GM23338 (cell line): ENCODE measurements at regions not wholly inside any gene's neighbourhood (a gene's known extent, or its start where the extent isn't known, plus 50 kb on each side); places are given as distances from the start of the nearest gene placed in this dataset.
A peak's percentile ranks its signal among the peaks of the same experiment; 100 is the strongest.

Source experiments
- ATAC-seq: fragments of 200-7000 bp; cut with Tn5 transposase; 3 replicates; pipeline ENCODE4 v1.9.1; 2020
- DNase-seq: peaks from one replicate; pipeline ENCODE4 v3.0.0-alpha.2; 2015; ENCODE audit warnings: low spot score
- H2AFZ ChIP-seq: fragments of 200-600 bp; sonication (generic); 2 replicates; pipeline ENCODE4 v1.8.0; 2016; ENCODE audit warnings: antibody characterized with exemption, mild to moderate bottlenecking, moderate library complexity
- H3F3A ChIP-seq: fragments of 200-600 bp; sonication (generic); replicated peaks from 2 replicates; pipeline ENCODE4 v1.8.0; 2017; ENCODE audit warnings: antibody characterized with exemption, mixed run types, low read depth
- H3K27ac ChIP-seq: fragments of 200-600 bp; sonication (generic); 2 replicates; pipeline ENCODE4 v1.6.1; 2016; ENCODE audit warnings: low read depth
- H3K27me3 ChIP-seq: fragments of 200-600 bp; sonication (generic); 2 replicates; pipeline ENCODE4 v1.8.0; 2016; ENCODE audit warnings: mild to moderate bottlenecking, mixed run types, moderate library complexity; ENCODE audit not compliant: insufficient read depth
- H3K36me3 ChIP-seq: fragments of 200-600 bp; sonication (generic); 2 replicates; pipeline ENCODE4 v1.8.0; 2016; ENCODE audit warnings: mild to moderate bottlenecking; ENCODE audit not compliant: insufficient read depth
- H3K4me1 ChIP-seq: fragments of 200-600 bp; sonication (generic); 2 replicates; pipeline ENCODE4 v1.8.0; 2016; ENCODE audit warnings: mild to moderate bottlenecking, moderate library complexity; ENCODE audit not compliant: insufficient read depth
- H3K4me2 ChIP-seq: fragments of 200-600 bp; sonication (generic); 2 replicates; pipeline ENCODE4 v1.7.1; 2017; ENCODE audit warnings: mixed run types
- H3K4me3 ChIP-seq: fragments of 200-600 bp; sonication (generic); 2 replicates; pipeline ENCODE4 v1.6.1; 2016; ENCODE audit warnings: mixed run types
- H3K79me2 ChIP-seq: fragments of 200-600 bp; sonication (generic); replicated peaks from 2 replicates; pipeline ENCODE4 v1.8.0; 2017; ENCODE audit warnings: mild to moderate bottlenecking; ENCODE audit not compliant: insufficient read depth
- H3K9me2 ChIP-seq: fragments of 200-600 bp; sonication (generic); 2 replicates; pipeline ENCODE4 v1.8.0; 2017; ENCODE audit not compliant: insufficient read depth
- H4K20me1 ChIP-seq: fragments of 200-600 bp; sonication (generic); replicated peaks from 2 replicates; pipeline ENCODE4 v1.8.0; 2017; ENCODE audit warnings: mild to moderate bottlenecking; ENCODE audit not compliant: insufficient read depth
- H3K27ac Mint-ChIP-seq: 2 replicates; pipeline ENCODE4 v1.8.0; 2020; ENCODE audit warnings: inconsistent platforms, mild to moderate bottlenecking, moderate library complexity, mixed read lengths
- H3K27me3 Mint-ChIP-seq: 3 replicates; pipeline ENCODE4 v1.8.0; 2022; ENCODE audit warnings: low read depth, mild to moderate bottlenecking, moderate library complexity, mixed read lengths, inconsistent platforms; ENCODE audit not compliant: insufficient read depth, poor library complexity
- H3K36me3 Mint-ChIP-seq: 3 replicates; pipeline ENCODE4 v1.8.0; 2021; ENCODE audit warnings: low read depth, mild to moderate bottlenecking, inconsistent platforms, moderate library complexity, mixed read lengths
- H3K4me1 Mint-ChIP-seq: 3 replicates; pipeline ENCODE4 v1.8.0; 2020; ENCODE audit warnings: mild to moderate bottlenecking, inconsistent platforms, mixed read lengths
- H3K4me3 Mint-ChIP-seq: 3 replicates; pipeline ENCODE4 v1.8.0; 2021; ENCODE audit warnings: moderate library complexity, mild to moderate bottlenecking, inconsistent platforms, mixed read lengths
- H3K9me3 Mint-ChIP-seq: 3 replicates; pipeline ENCODE4 v1.8.0; 2020; ENCODE audit warnings: moderate library complexity, mild to moderate bottlenecking, inconsistent platforms, mixed read lengths
- EZH2 ChIP-seq: fragments of 200-600 bp; sonication (generic); IDR thresholded peaks from one replicate; pipeline ENCODE4 v1.8.0; 2017; ENCODE audit warnings: antibody characterized with exemption, mild to moderate bottlenecking, low read depth; ENCODE audit not compliant: unreplicated experiment
- NANOG ChIP-seq: IDR thresholded peaks from 2 replicates; pipeline ENCODE4 v1.6.1; 2016; ENCODE audit warnings: antibody characterized with exemption, borderline replicate concordance
- POLR2AphosphoS5 ChIP-seq: IDR thresholded peaks from 2 replicates; pipeline ENCODE4 v1.6.1; 2016; ENCODE audit warnings: antibody characterized with exemption, low read depth
- STAT1 ChIP-seq: IDR thresholded peaks from one replicate; pipeline ENCODE4 v1.6.1; 2016; ENCODE audit warnings: antibody characterized with exemption; ENCODE audit not compliant: unreplicated experiment
- ZNF331 ChIP-seq: fragments of 250-450 bp; sonication (Bioruptor Pico); IDR thresholded peaks from 2 replicates; pipeline ENCODE4 v1.5.0; 2020; ENCODE audit warnings: low read depth, mild to moderate bottlenecking, moderate library complexity
- TF ChIP-seq, protein P1 (sequence below): fragments of 250-450 bp; sonication (Bioruptor Pico); IDR thresholded peaks from 2 replicates; pipeline ENCODE4 v1.5.0; 2020; ENCODE audit warnings: mild to moderate bottlenecking, moderate library complexity
- TF ChIP-seq, protein P2 (sequence below): IDR thresholded peaks from 2 replicates; pipeline ENCODE4 v1.6.1; 2016; ENCODE audit warnings: antibody characterized with exemption
- TF ChIP-seq, protein P3 (sequence below), 2 experiments: fragments of 200-600 bp in 1 of 2; sonication (generic) in 1 of 2; conservative IDR thresholded peaks; 2 replicates each; pipeline versions ENCODE4 v1.5.1 to v1.6.1; 2016 to 2017; ENCODE audit warnings: antibody characterized with exemption in 2 of 2, low read depth in 2 of 2, mild to moderate bottlenecking in 2 of 2, moderate library complexity in 1 of 2

DNA sequence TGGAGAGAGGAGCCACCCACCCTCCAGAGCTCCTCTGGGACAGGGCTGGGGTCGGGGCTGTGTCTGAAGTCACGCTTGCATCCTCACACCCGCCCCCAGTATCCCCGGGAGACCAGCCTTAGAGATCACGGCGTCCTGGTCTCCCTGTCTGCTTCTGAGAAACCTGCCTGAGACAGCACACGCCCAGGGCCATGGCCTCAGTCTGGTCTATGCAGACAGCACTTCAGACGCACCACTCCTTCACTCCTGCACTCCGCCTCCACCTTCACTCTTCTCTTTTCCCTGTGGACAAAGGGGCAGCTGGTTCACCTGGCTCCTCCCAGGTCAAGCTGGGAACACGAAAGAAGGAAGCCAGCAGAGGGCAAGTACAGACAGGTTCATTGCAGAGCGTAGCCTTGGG is 248.0 kb upstream of the GSE1 start:
- Histone ChIP-seq H3K27ac (no peak overlapping the region), H3K4me1 (no peaks in the 10 kb centered on the region; the same call in 1 of the 2 replicates), H3K79me2 (no peaks in the 10 kb centered on the region), H3K9me2 (no peaks in the 10 kb centered on the region), H3K4me2 (no peak overlapping the region), H4K20me1 (no peaks in the 10 kb centered on the region; the same call in 1 of the 2 replicates), H3K4me3 (no peak overlapping the region), H2AFZ (no peak overlapping the region), H3K27me3 (no peaks in the 10 kb centered on the region), H3K36me3 (no peaks in the 10 kb centered on the region), H3F3A (no peaks in the 10 kb centered on the region)
- Mint-ChIP-seq H3K27ac (no peak overlapping the region), H3K4me1 (peaks cover 21% of the 10 kb centered on the region), H3K4me3 (no peak overlapping the region; the same call in 2 of the 3 replicates), H3K9me3 (peaks cover 8% of the 10 kb centered on the region; the same call in 2 of the 3 replicates), H3K36me3 (peaks cover 13% of the 10 kb centered on the region), H3K27me3 (peaks cover 26% of the 10 kb centered on the region)
- peak; percentile 19 for ATAC-seq
- no peak for TF ChIP-seq ZNF331 (CRISPR knock-in tag)
- no peak for TF ChIP-seq STAT1
- DNase-seq, result no peak

DNA sequence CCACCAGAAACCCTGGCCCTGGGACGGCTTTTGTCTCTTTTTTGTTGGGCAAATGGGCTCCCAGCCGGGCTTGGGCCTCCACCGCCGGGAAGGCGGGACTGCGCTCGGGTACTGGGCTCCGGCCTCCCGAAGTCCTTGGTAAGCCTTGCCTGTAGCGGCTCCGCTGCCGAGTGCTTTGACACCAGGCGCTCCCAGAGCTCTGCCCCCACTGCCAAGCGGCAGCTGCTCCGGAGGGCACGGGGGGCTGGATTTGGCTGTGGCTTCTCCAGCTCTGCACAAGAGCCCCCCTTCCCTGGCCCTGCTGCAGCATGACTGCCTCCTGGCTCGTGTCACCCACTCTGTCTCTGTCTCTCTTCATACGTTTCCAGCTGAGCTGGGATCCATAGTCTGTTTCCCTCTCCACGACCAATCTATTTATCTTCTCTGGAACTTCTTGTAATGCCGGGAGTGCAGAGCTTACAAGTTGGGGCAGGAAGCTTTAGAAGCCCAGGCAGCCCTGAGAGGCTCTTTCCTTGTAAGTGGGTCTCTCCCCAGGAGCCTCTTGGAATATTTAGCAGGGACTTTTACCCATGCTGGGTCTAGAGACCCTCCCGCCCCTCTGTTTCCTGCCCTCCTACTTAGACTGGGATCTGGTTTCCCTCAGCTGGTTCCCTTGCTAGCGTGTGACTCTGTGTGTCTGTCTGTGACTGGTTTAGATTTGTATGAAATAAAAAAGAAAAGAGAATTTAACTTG is 246.9 kb upstream of the GSE1 start:
- H3K27me3 Mint-ChIP-seq, result peaks cover 28% of the 10 kb centered on the region
- peaks cover 13% of the 10 kb centered on the region for H3K36me3 Mint-ChIP-seq
- no peaks in the 10 kb centered on the region for H3K79me2 ChIP-seq
- H4K20me1 ChIP-seq, result no peaks in the 10 kb centered on the region; the same call in 1 of the 2 replicates
- H3K27ac ChIP-seq, result no peak overlapping the region
- H3K4me1 ChIP-seq, result no peaks in the 10 kb centered on the region; the same call in 1 of the 2 replicates
- H2AFZ ChIP-seq, result no peak overlapping the region
- H3K27me3 ChIP-seq, result no peaks in the 10 kb centered on the region
- H3K9me2 ChIP-seq, result no peaks in the 10 kb centered on the region
- peaks cover 24% of the 10 kb centered on the region for H3K4me1 Mint-ChIP-seq
- H3K36me3 ChIP-seq, result no peaks in the 10 kb centered on the region
- H3K9me3 Mint-ChIP-seq, result peaks cover 8% of the 10 kb centered on the region; the same call in 2 of the 3 replicates
- no peak overlapping the region for H3K27ac Mint-ChIP-seq
- H3K4me3 ChIP-seq, result no peak overlapping the region
- DNase-seq (peak; percentile 52), ATAC-seq (peak; percentile 56)
- TF ChIP-seq, protein P1, sequence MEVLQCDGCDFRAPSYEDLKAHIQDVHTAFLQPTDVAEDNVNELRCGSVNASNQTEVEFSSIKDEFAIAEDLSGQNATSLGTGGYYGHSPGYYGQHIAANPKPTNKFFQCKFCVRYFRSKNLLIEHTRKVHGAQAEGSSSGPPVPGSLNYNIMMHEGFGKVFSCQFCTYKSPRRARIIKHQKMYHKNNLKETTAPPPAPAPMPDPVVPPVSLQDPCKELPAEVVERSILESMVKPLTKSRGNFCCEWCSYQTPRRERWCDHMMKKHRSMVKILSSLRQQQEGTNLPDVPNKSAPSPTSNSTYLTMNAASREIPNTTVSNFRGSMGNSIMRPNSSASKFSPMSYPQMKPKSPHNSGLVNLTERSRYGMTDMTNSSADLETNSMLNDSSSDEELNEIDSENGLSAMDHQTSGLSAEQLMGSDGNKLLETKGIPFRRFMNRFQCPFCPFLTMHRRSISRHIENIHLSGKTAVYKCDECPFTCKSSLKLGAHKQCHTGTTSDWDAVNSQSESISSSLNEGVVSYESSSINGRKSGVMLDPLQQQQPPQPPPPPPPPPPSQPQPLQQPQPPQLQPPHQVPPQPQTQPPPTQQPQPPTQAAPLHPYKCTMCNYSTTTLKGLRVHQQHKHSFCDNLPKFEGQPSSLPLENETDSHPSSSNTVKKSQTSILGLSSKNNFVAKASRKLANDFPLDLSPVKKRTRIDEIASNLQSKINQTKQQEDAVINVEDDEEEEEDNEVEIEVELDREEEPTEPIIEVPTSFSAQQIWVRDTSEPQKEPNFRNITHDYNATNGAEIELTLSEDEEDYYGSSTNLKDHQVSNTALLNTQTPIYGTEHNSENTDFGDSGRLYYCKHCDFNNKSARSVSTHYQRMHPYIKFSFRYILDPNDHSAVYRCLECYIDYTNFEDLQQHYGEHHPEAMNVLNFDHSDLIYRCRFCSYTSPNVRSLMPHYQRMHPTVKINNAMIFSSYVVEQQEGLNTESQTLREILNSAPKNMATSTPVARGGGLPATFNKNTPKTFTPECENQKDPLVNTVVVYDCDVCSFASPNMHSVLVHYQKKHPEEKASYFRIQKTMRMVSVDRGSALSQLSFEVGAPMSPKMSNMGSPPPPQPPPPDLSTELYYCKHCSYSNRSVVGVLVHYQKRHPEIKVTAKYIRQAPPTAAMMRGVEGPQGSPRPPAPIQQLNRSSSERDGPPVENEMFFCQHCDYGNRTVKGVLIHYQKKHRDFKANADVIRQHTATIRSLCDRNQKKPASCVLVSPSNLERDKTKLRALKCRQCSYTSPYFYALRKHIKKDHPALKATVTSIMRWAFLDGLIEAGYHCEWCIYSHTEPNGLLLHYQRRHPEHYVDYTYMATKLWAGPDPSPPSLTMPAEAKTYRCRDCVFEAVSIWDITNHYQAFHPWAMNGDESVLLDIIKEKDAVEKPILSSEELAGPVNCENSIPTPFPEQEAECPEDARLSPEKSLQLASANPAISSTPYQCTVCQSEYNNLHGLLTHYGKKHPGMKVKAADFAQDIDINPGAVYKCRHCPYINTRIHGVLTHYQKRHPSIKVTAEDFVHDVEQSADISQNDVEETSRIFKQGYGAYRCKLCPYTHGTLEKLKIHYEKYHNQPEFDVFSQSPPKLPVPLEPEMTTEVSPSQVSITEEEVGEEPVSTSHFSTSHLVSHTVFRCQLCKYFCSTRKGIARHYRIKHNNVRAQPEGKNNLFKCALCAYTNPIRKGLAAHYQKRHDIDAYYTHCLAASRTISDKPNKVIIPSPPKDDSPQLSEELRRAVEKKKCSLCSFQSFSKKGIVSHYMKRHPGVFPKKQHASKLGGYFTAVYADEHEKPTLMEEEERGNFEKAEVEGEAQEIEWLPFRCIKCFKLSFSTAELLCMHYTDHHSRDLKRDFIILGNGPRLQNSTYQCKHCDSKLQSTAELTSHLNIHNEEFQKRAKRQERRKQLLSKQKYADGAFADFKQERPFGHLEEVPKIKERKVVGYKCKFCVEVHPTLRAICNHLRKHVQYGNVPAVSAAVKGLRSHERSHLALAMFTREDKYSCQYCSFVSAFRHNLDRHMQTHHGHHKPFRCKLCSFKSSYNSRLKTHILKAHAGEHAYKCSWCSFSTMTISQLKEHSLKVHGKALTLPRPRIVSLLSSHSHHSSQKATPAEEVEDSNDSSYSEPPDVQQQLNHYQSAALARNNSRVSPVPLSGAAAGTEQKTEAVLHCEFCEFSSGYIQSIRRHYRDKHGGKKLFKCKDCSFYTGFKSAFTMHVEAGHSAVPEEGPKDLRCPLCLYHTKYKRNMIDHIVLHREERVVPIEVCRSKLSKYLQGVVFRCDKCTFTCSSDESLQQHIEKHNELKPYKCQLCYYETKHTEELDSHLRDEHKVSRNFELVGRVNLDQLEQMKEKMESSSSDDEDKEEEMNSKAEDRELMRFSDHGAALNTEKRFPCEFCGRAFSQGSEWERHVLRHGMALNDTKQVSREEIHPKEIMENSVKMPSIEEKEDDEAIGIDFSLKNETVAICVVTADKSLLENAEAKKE (CRISPR knock-in tag), result no peak
- TF ChIP-seq EZH2 (no peak), NANOG (no peak), POLR2AphosphoS5 (no peak)
- TF ChIP-seq, protein P2, sequence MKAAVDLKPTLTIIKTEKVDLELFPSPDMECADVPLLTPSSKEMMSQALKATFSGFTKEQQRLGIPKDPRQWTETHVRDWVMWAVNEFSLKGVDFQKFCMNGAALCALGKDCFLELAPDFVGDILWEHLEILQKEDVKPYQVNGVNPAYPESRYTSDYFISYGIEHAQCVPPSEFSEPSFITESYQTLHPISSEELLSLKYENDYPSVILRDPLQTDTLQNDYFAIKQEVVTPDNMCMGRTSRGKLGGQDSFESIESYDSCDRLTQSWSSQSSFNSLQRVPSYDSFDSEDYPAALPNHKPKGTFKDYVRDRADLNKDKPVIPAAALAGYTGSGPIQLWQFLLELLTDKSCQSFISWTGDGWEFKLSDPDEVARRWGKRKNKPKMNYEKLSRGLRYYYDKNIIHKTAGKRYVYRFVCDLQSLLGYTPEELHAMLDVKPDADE, result no peak
- TF ChIP-seq, protein P3, sequence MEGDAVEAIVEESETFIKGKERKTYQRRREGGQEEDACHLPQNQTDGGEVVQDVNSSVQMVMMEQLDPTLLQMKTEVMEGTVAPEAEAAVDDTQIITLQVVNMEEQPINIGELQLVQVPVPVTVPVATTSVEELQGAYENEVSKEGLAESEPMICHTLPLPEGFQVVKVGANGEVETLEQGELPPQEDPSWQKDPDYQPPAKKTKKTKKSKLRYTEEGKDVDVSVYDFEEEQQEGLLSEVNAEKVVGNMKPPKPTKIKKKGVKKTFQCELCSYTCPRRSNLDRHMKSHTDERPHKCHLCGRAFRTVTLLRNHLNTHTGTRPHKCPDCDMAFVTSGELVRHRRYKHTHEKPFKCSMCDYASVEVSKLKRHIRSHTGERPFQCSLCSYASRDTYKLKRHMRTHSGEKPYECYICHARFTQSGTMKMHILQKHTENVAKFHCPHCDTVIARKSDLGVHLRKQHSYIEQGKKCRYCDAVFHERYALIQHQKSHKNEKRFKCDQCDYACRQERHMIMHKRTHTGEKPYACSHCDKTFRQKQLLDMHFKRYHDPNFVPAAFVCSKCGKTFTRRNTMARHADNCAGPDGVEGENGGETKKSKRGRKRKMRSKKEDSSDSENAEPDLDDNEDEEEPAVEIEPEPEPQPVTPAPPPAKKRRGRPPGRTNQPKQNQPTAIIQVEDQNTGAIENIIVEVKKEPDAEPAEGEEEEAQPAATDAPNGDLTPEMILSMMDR (conservative IDR thresholded peaks at IDR 0.05; ENCODE audit: low read depth in 2 of 2), result no peak
- H3K4me2 ChIP-seq, result no peak overlapping the region
- H3K4me3 Mint-ChIP-seq, result peak overlapping the region; percentile 2; the same call in 1 of the 3 replicates
- H3F3A ChIP-seq, result no peaks in the 10 kb centered on the region
